GM19463 (cell line): ENCODE measurements at regions not wholly inside any gene's neighbourhood (a gene's known extent, or its start where the extent isn't known, plus 50 kb on each side); places are given as distances from the start of the nearest gene placed in this dataset.

Source experiments
- ATAC-seq: cut with Tn5 transposase; IDR thresholded peaks from one replicate; pipeline ENCODE4 v1.9.1; 2021; ENCODE audit warnings: mild to moderate bottlenecking, moderate library complexity; ENCODE audit not compliant: unreplicated experiment

- ATAC-seq: no peak
Observed at GRCh38 chr5:68379275-68380036, 163.9 kb downstream of the PIK3R1 start.

GRCh38 chr5:68380078-68380477 is 164.5 kb downstream of the PIK3R1 start:
- no peak for ATAC-seq

- ATAC-seq: no peak
Observed at GRCh38 chr5:68381060-68381459, 165.5 kb downstream of the PIK3R1 start.

- no peak for ATAC-seq
Observed at GRCh38 chr5:68381909-68382308, 166.4 kb downstream of the PIK3R1 start.

GRCh38 chr5:68382640-68383039 is 167.1 kb downstream of the PIK3R1 start:
- no peak for ATAC-seq

GRCh38 chr5:68383888-68384310 is 168.3 kb downstream of the PIK3R1 start:
- ATAC-seq: no peak

GRCh38 chr5:68384936-68385594 is 169.5 kb downstream of the PIK3R1 start:
- ATAC-seq: no peak

- ATAC-seq: no peak
Observed at GRCh38 chr5:68385936-68386335, 170.4 kb downstream of the PIK3R1 start.

GRCh38 chr5:68387074-68387796 is 171.7 kb downstream of the PIK3R1 start:
- ATAC-seq: no peak

GRCh38 chr5:68389618-68390017 is 174.1 kb downstream of the PIK3R1 start:
- ATAC-seq: no peak

GRCh38 chr5:68392617-68393016 is 177.1 kb downstream of the PIK3R1 start:
- ATAC-seq: no peak

- ATAC-seq: no peak
Observed at GRCh38 chr5:68395302-68395701, 179.7 kb downstream of the PIK3R1 start.

- no peak for ATAC-seq
Observed at GRCh38 chr5:68395926-68396511, 180.5 kb downstream of the PIK3R1 start.

- ATAC-seq: no peak
Observed at GRCh38 chr5:68396722-68397121, 181.2 kb downstream of the PIK3R1 start.

GRCh38 chr5:68398146-68398812 is 182.7 kb downstream of the PIK3R1 start:
- ATAC-seq: no peak

- ATAC-seq: no peak
Observed at GRCh38 chr5:68403301-68403700, 187.7 kb downstream of the PIK3R1 start.

- no peak for ATAC-seq
Observed at GRCh38 chr5:68404246-68404645, 188.7 kb downstream of the PIK3R1 start.

GRCh38 chr5:68405026-68405684 is 189.6 kb downstream of the PIK3R1 start:
- ATAC-seq: no peak

GRCh38 chr5:68405784-68406743 is 190.5 kb downstream of the PIK3R1 start:
- ATAC-seq: peak; percentile 37
